Activated T-helper 1 cell treated with Interleukin-2 at 50 U/mL for 16 hours (primary cell): ENCODE measurements at regions not wholly inside any gene's neighbourhood (a gene's known extent, or its start where the extent isn't known, plus 50 kb on each side); places are given as distances from the start of the nearest gene placed in this dataset.

Source experiments
- DNase-seq: peaks from one replicate; pipeline ENCODE4 v3.0.0-alpha.2; 2020; ENCODE audit warnings: low read depth

GRCh38 chr9:119020284-119020683 is 349.0 kb downstream of the BRINP1 start:
- no peak for DNase-seq

- DNase-seq: no peak
Observed at GRCh38 chr9:119020730-119021333, 348.4 kb downstream of the BRINP1 start.

GRCh38 chr9:119026120-119026519 is 343.1 kb downstream of the BRINP1 start:
- DNase-seq: no peak

DNA sequence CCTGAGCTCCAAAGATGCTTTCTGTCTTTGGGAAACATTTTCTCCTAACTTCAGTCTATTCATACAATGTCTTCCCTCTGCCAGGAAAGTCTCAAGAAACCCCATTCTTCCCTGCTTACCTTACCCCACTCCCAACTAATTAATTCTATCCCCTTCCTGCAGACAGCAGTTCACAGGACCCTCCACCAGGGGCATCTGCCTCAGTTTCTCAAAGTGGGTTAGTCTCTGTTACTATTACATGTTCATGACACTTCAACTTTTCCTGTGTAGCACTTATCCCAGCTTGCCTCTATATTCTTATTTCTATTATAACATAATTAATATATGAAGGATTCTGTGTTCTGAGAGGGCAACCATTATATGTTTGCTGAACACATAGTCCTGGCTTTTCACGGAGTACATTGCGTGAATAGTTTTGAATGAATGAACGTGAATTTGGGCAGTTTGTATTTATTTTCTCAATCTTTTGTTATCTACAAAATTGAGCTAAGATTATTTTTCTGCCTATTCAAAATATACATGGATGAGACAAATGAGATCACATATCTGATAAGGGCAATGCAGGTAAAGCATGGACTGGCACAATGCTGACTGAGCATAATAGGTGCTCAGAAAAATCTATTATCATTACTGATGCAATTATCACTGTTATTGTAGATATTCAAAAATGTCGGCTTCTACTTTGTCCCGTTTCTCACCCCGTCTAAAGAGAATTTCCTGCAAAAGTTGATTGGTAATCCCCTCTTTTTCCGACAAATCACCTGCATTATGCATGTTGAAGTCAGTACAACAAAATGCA is 341.1 kb downstream of the BRINP1 start:
- no peak for DNase-seq

DNA sequence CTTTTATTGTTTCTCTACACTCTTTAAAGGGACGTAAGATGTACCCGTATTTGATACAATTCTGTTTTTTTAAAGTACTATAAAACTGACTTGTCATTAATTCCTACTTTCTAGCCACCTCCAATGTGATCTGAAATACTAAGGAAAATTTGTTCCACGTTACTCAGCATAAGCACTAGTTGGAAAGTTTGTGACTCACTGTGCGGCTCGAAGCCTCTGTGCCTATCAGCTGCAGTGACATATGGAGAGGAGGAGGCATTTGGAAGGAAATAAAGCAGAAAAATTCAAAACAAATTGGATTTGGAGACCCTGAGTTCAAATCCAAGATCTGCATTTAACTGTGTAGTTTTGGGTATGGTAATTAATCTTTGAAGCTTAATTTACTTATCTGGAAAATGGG is 339.3 kb downstream of the BRINP1 start:
- DNase-seq: no peak

- no peak for DNase-seq
Observed at GRCh38 chr9:119033596-119033995, 335.6 kb downstream of the BRINP1 start.

DNA sequence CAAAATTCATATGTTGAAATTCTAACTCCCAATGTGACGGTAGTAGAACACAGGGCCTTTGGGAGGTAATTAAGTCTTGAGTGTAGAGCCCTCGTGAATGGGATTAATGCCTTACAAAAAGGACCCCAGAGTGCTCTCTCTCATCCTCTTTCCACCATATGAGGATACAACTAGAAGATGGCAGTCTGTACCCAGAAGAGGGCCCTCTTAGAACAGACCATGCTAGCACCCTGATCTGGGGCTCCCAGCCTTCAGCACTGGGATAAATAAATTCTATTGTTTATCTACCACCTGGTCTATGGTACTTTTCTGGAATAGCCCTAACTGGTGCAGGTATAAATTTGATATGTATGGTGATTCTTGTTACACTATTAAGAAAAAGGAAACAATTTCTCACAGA is 332.3 kb downstream of the BRINP1 start:
- DNase-seq: no peak

DNA sequence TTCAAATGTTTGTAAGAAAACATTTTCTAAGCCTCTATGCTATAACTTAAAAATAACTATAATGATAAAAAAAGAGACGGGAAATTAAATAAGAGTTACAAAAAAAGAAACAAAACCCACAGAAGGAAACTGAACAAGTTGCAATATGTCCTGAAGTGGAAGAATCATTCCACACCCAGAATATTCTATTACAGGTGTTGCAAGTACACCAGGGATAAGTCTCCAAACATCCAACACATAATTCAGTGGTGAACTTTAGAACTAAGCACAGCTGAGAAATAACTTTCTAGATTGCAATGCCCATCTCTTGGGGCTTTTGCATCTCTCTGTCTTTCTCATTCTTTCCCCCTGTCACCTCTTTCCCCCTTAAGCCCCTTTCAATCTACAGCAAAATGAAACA is 325.2 kb downstream of the BRINP1 start:
- no peak for DNase-seq

DNA sequence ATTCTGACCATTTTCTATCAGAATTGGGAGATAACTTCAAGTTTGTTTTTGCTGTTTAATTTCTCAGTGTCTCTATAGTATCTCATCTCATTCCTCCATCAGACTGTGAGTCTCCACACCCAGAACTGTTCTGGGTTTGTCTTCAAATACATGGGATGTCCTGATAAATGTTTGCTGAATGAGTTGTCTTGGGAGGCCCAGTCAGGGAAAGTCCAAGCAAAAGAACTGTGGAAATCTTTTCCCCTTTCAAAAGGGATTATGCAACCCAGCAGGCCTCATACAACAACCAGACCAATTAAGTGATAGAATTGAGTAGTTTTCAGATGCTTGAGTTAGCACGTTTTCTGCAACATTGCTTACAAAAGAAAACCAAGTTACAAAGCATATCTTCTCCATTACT is 324.4 kb downstream of the BRINP1 start:
- DNase-seq: no peak

DNA sequence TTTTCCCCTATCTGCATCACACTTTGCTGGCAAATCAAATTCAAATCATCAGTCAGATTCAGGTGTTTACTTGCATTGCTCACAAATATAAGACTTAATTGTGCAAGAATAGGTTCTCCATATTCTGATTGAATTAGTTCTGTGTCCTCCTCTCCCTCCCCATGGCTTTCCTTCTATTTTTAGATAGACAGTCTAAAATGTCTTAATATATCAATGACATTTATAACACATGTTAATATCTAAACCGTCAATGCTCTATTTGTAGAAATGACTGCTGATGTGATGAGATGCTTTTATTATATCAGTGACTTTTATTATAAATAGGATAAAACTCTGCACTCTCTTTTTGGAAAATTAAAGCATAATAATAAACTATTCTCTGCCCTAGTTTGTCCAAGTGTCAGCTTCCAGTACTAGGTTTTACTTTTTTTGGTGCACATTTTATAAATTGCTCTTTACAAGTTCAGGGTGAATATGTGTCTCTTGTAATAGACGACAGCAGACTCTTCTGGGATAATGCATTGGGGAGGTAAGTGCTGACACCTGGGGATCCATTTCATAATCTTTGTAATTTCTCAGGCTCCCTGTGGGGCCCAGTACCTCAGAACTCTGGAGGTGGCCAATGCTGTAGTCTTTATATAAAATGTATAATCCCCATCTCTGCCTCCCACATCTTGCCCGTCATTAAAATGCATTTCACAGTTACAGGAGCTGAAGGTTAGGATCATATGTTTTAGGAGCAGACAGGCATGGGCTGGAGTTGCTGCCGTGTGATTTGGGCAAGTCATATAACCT is 321.5 kb downstream of the BRINP1 start:
- DNase-seq: no peak

DNA sequence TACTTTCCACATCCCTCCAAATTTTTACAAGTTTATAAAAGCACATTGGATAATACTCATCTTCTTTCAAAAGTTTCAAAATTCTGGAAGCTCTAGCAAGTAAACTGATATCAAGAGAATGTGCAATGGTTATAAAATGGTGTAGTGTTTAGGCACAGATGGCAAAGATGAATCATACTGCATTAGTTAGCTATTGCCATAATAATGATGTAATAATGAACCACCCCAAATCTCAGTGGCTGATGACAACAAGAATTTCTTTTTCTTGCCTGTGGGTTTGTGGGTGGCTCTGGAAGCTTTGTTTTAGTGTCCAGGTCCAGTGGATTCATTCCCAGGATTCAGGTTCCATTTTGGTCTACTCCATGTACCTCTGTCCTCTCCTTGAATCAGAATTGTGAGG is 319.0 kb downstream of the BRINP1 start:
- DNase-seq: no peak

GRCh38 chr9:119052339-119053030 is 316.8 kb downstream of the BRINP1 start:
- DNase-seq: no peak

- no peak for DNase-seq
Observed at GRCh38 chr9:119053070-119053469, 316.2 kb downstream of the BRINP1 start.

GRCh38 chr9:119060629-119061385 is 308.4 kb downstream of the BRINP1 start:
- DNase-seq: no peak

DNA sequence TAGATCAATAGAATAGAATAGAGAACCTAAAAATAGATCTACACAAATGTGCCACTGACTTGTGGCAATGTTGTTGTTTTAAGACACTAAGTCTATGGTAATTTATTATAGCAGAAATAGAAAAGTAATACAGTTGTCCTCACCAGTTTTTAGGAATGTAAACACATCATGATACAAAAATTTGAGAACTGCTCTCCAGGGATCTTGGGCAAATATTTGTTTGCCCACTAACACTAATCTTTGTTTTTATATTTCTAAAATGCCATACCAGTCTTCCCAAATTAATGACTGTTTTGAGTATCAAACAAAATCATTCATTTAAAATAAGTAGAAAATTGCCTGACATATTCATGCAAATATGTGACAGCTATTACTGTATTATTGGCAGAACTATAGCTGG is 297.6 kb downstream of the BRINP1 start:
- DNase-seq: no peak

DNA sequence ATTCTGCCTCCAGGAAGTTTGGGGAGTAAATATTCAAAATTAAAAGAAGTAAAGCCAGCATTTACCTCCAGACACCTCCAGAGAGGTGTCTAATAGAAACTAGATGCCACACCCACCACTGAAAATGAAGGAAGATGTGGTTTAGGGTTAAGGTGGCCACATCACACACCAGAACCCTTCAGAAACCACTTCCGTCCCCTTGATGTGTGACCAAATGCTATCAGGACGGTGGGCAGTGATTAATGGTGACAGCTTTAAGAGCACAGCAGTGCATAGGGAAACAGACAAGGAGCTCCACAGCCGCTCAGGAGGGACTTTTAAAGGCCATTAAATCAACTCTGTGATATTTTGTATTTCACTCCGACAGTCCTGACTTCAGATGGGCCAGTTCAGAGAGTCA is 295.2 kb downstream of the BRINP1 start:
- no peak for DNase-seq

- DNase-seq: no peak
Observed at GRCh38 chr9:119078015-119078414, 291.2 kb downstream of the BRINP1 start.

DNA sequence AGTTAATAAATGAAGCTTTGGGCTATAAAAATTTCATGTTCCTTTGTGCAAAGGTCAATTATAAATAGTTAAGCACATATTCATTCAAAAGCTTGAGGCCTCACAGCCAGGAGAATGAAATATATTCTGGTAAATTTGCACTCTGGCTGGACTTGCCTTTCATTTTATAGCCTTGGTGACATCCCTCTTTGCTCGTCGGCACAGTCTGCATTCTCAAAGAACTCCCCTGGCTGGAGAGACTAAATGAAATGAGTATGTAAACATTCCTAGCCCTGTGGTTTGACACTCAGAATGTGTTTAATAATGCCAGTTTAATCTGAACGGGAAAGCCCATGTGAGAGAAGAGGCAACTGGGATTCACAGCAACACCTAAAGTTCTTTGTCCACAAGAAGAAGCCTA is 285.6 kb downstream of the BRINP1 start:
- DNase-seq: no peak

GRCh38 chr9:119086590-119086989 is 282.6 kb downstream of the BRINP1 start:
- no peak for DNase-seq

DNA sequence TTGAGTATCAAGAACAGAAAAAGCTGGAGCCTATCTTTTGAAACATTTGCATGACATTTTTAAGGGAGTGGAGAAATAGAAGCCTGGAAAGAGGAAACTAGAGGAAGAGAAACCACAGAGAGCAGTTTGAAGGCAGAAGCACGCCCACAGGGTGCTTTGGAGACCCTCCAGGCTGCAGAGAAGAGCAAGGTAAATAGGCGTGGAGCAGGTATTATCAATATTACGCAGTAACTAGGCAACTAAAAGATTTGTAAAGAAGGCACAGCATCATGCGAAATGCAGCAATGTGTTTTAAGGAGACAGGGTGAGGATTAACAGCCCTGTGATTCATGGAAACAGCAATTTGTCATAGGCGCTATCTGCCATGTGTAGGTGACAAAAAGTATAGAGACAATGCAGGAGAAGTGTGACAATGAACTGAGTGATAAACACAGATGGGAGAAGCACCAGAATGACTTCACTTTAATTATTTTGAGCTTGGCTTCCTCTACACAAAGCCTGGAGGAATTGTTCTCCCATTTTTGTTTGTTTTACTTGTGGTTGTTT is 281.2 kb downstream of the BRINP1 start:
- DNase-seq: no peak

DNA sequence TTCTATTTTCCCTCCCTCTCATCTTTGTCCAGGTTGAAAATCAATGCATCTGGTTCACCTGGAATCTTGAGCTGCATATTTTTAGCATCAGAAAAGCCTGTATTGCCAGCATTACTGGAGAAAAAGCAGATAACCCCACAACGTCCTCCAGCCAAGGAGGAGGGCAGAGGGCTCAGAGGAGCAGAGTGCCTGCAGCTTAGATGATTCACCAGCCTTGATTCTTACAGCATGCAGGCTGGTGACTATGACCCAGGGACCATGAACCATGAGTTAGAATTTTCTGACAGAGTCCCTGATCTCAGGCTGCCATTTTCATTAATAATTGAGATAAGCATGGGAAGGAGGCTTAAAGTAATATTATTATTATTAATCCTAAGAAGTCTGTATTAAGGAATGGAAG is 278.2 kb downstream of the BRINP1 start:
- no peak for DNase-seq
